ENCODE measurements at regions not wholly inside any gene's neighbourhood (a gene's known extent, or its start where the extent isn't known, plus 50 kb on each side); places are given as distances from the start of the nearest gene placed in this dataset.

DNA sequence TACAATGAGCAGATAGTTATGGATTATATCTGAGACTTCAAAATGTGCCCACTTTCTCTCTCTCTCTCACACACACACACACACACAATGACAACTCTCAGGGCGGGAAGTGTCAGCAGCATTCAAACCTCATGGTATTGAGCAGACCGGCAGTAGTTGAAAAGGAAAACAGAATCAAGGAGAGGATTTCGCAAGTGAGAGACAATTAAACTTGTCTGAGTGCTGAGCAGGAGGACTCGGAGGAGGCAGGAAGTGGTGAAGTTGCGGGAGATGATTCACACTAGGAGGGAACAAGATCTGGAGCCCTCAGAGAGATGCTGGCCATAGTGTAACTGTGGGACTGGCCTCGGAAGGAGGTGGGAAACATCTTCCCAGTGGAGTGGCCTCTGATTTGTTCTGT lies 353.1 kb downstream of the EFNB2 start:
- Histone ChIP-seq H3K4me3 (ENCODE audit: low read depth, low read length) (no peak overlapping the region), H3K27ac (no peak overlapping the region), H3K27me3 (replicated peaks) (no peaks in the 10 kb centered on the region), H3K36me3 (replicated peaks) (no peaks in the 10 kb centered on the region)
- TF ChIP-seq, protein P1, sequence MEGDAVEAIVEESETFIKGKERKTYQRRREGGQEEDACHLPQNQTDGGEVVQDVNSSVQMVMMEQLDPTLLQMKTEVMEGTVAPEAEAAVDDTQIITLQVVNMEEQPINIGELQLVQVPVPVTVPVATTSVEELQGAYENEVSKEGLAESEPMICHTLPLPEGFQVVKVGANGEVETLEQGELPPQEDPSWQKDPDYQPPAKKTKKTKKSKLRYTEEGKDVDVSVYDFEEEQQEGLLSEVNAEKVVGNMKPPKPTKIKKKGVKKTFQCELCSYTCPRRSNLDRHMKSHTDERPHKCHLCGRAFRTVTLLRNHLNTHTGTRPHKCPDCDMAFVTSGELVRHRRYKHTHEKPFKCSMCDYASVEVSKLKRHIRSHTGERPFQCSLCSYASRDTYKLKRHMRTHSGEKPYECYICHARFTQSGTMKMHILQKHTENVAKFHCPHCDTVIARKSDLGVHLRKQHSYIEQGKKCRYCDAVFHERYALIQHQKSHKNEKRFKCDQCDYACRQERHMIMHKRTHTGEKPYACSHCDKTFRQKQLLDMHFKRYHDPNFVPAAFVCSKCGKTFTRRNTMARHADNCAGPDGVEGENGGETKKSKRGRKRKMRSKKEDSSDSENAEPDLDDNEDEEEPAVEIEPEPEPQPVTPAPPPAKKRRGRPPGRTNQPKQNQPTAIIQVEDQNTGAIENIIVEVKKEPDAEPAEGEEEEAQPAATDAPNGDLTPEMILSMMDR (IDR thresholded peaks at IDR 0.05; ENCODE audit: low read depth, low read length, missing control alignments), result no peak
- peak; percentile 83 for DNase-seq
- in situ Hi-C loops (cut with HindIII; ENCODE audit: low pct_ligation_motif_present, low sequenced_read_pairs), result no loop called here

DNA sequence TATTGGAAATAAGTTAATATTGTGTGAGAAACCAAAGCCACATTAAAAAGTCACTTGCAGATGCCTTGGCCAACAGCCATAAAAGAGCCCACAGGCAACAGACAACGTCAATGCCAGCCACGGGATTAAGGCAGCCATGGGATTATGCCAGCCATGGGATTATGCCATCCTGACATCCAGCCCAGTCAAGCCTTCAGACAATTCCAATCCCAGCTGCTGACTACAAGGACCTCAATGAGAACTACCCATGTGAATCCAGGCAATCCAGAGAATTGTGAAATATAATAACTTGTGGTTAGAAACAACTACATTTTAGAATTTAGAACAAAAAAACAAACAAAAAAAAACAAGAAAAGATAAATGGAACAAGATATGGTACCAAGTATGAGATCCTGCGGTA lies 356.6 kb downstream of the EFNB2 start:
- no peak for DNase-seq
- no peaks in the 10 kb centered on the region for H3K36me3 ChIP-seq (replicated peaks)
- H3K4me3 ChIP-seq (ENCODE audit: low read depth, low read length), result no peak overlapping the region
- no peaks in the 10 kb centered on the region for H3K27me3 ChIP-seq (replicated peaks)
- TF ChIP-seq, protein P1 (IDR thresholded peaks at IDR 0.05; ENCODE audit: low read depth, low read length, missing control alignments), result no peak
- in situ Hi-C loops (cut with HindIII; ENCODE audit: low pct_ligation_motif_present, low sequenced_read_pairs), result no loop called here
- H3K27ac ChIP-seq, result no peak overlapping the region

- TF ChIP-seq, protein P1 (IDR thresholded peaks at IDR 0.05; ENCODE audit: low read depth, low read length, missing control alignments), result no peak
- Histone ChIP-seq H3K36me3 (replicated peaks) (no peaks in the 10 kb centered on the region), H3K27me3 (replicated peaks) (no peaks in the 10 kb centered on the region), H3K27ac (no peak overlapping the region), H3K4me3 (ENCODE audit: low read depth, low read length) (no peak overlapping the region)
- in situ Hi-C loops (cut with HindIII; ENCODE audit: low pct_ligation_motif_present, low sequenced_read_pairs), result no loop called here
- no peak for DNase-seq
These were observed 358.3 kb downstream of the EFNB2 start for GRCh38 chr13:106177146-106177545.

GRCh38 chr13:106176117-106176516 lies 359.3 kb downstream of the EFNB2 start:
- H3K36me3 ChIP-seq (replicated peaks), result no peaks in the 10 kb centered on the region
- in situ Hi-C loops (cut with HindIII; ENCODE audit: low pct_ligation_motif_present, low sequenced_read_pairs), result no loop called here
- DNase-seq, result no peak
- no peak overlapping the region for H3K27ac ChIP-seq
- TF ChIP-seq, protein P1 (IDR thresholded peaks at IDR 0.05; ENCODE audit: low read depth, low read length, missing control alignments), result no peak
- no peak overlapping the region for H3K4me3 ChIP-seq (ENCODE audit: low read depth, low read length)
- H3K27me3 ChIP-seq (replicated peaks), result no peaks in the 10 kb centered on the region

GRCh38 chr13:106173891-106174610 lies 361.4 kb downstream of the EFNB2 start:
- TF ChIP-seq, protein P1 (IDR thresholded peaks at IDR 0.05; ENCODE audit: low read depth, low read length, missing control alignments), result no peak
- in situ Hi-C loops (cut with HindIII; ENCODE audit: low pct_ligation_motif_present, low sequenced_read_pairs), result no loop called here
- H3K4me3 ChIP-seq (ENCODE audit: low read depth, low read length), result no peak overlapping the region

GRCh38 chr13:106173346-106173745 lies 362.1 kb downstream of the EFNB2 start:
- Histone ChIP-seq H3K36me3 (replicated peaks) (no peaks in the 10 kb centered on the region), H3K4me3 (ENCODE audit: low read depth, low read length) (no peak overlapping the region), H3K27ac (no peak overlapping the region), H3K27me3 (replicated peaks) (no peaks in the 10 kb centered on the region)
- in situ Hi-C loops (cut with HindIII; ENCODE audit: low pct_ligation_motif_present, low sequenced_read_pairs), result no loop called here
- no peak for DNase-seq
- TF ChIP-seq, protein P1 (IDR thresholded peaks at IDR 0.05; ENCODE audit: low read depth, low read length, missing control alignments), result no peak

More at GRCh38 chr13:106173891-106174610, 361.4 kb downstream of the EFNB2 start:
- H3K27ac ChIP-seq, result no peak overlapping the region
- H3K36me3 ChIP-seq (replicated peaks), result no peaks in the 10 kb centered on the region
- no peaks in the 10 kb centered on the region for H3K27me3 ChIP-seq (replicated peaks)
- no peak for DNase-seq

Measured in brain microvascular endothelial cell (primary cell).